ENCODE measurements at regions not wholly inside any gene's neighbourhood (a gene's known extent, or its start where the extent isn't known, plus 50 kb on each side); places are given as distances from the start of the nearest gene placed in this dataset.

DNA sequence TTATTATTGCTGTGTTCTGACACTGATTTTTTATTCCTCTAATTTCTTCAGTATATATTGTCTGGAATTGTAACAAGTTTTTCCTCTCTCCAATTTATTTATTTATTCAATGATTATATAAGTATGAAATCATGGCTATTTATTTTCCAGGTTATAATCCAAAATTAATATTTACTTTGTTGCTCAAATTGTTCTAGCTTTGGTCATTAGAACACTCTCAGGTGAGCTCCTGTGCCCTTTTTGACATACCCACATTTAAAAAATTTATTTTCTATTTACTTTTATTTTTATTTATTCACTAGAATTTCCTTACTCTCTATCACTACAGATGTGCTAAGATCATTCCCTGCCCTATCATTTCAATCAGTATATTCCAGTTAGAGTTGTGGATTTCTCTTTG, 70.2 kb downstream of the PPP1R2C start:
- TF ChIP-seq EZH2phosphoT487 (conservative IDR thresholded peaks at IDR 0.05; ENCODE audit: low read length): no peak
- TF ChIP-seq, protein P1, sequence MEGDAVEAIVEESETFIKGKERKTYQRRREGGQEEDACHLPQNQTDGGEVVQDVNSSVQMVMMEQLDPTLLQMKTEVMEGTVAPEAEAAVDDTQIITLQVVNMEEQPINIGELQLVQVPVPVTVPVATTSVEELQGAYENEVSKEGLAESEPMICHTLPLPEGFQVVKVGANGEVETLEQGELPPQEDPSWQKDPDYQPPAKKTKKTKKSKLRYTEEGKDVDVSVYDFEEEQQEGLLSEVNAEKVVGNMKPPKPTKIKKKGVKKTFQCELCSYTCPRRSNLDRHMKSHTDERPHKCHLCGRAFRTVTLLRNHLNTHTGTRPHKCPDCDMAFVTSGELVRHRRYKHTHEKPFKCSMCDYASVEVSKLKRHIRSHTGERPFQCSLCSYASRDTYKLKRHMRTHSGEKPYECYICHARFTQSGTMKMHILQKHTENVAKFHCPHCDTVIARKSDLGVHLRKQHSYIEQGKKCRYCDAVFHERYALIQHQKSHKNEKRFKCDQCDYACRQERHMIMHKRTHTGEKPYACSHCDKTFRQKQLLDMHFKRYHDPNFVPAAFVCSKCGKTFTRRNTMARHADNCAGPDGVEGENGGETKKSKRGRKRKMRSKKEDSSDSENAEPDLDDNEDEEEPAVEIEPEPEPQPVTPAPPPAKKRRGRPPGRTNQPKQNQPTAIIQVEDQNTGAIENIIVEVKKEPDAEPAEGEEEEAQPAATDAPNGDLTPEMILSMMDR (IDR thresholded peaks at IDR 0.05; ENCODE audit: insufficient read depth, low read length, poor library complexity, severe bottlenecking): no peak

Data from SU-DHL-6 (cell line).